Type B pancreatic cell (in vitro differentiated cells): ENCODE measurements at regions not wholly inside any gene's neighbourhood (a gene's known extent, or its start where the extent isn't known, plus 50 kb on each side); places are given as distances from the start of the nearest gene placed in this dataset.

Experiments used
- DNase-seq: peaks from one replicate; pipeline ENCODE4 v3.0.0; 2021; ENCODE audit warnings: mixed read lengths; ENCODE audit not compliant: unreplicated experiment; ENCODE audit errors: extremely low spot score
- H3K27ac Mint-ChIP-seq: 2 replicates; pipeline ENCODE4 v1.8.0; 2021; ENCODE audit warnings: mild to moderate bottlenecking, mixed read lengths
- H3K27me3 Mint-ChIP-seq: 2 replicates; pipeline ENCODE4 v1.8.0; 2021; ENCODE audit warnings: mixed read lengths
- H3K36me3 Mint-ChIP-seq: 2 replicates; pipeline ENCODE4 v1.8.0; 2021; ENCODE audit warnings: mixed read lengths
- H3K4me1 Mint-ChIP-seq: one replicate; pipeline ENCODE4 v1.8.0; 2021; ENCODE audit warnings: mixed read lengths; ENCODE audit not compliant: unreplicated experiment
- H3K4me3 Mint-ChIP-seq: 2 replicates; pipeline ENCODE4 v1.8.0; 2021; ENCODE audit warnings: mild to moderate bottlenecking, mixed read lengths
- H3K9me3 Mint-ChIP-seq: 2 replicates; pipeline ENCODE4 v1.8.0; 2021; ENCODE audit warnings: mixed read lengths
- CTCF ChIP-seq: fragments of 200-600 bp; sonication (generic); conservative IDR thresholded peaks from 2 replicates; pipeline ENCODE4 v1.5.0; 2021; ENCODE audit warnings: antibody characterized with exemption, mild to moderate bottlenecking

GRCh38 chr18:38464024-38464423 lies 898.4 kb upstream of the CELF4 start:
- Mint-ChIP-seq H3K27me3 (peaks cover 1% of the 10 kb centered on the region), H3K27ac (no peak overlapping the region), H3K4me3 (no peak overlapping the region), H3K4me1 (peaks cover under 1% of the 10 kb centered on the region), H3K9me3 (peaks cover 5% of the 10 kb centered on the region), H3K36me3 (no peaks in the 10 kb centered on the region)
- no peak for TF ChIP-seq CTCF
- DNase-seq, result no peak

GRCh38 chr18:38460657-38461056 lies 895.1 kb upstream of the CELF4 start:
- Mint-ChIP-seq H3K9me3 (peaks cover 5% of the 10 kb centered on the region), H3K4me1 (peaks cover 9% of the 10 kb centered on the region), H3K4me3 (no peak overlapping the region), H3K27me3 (no peaks in the 10 kb centered on the region), H3K36me3 (no peaks in the 10 kb centered on the region), H3K27ac (no peak overlapping the region)
- no peak for DNase-seq
- TF ChIP-seq CTCF, result no peak

- Mint-ChIP-seq H3K9me3 (no peaks in the 10 kb centered on the region), H3K36me3 (no peaks in the 10 kb centered on the region), H3K27me3 (no peaks in the 10 kb centered on the region), H3K4me1 (peaks cover 19% of the 10 kb centered on the region), H3K4me3 (no peak overlapping the region), H3K27ac (no peak overlapping the region)
- TF ChIP-seq CTCF, result no peak
- DNase-seq, result no peak
Measured at GRCh38 chr18:38459131-38459994, 893.8 kb upstream of the CELF4 start.

GRCh38 chr18:38458698-38459097 lies 893.1 kb upstream of the CELF4 start:
- Mint-ChIP-seq H3K36me3 (no peaks in the 10 kb centered on the region), H3K27me3 (no peaks in the 10 kb centered on the region), H3K4me1 (peaks cover 19% of the 10 kb centered on the region), H3K9me3 (no peaks in the 10 kb centered on the region), H3K4me3 (no peak overlapping the region), H3K27ac (no peak overlapping the region)
- no peak for TF ChIP-seq CTCF
- no peak for DNase-seq

DNA sequence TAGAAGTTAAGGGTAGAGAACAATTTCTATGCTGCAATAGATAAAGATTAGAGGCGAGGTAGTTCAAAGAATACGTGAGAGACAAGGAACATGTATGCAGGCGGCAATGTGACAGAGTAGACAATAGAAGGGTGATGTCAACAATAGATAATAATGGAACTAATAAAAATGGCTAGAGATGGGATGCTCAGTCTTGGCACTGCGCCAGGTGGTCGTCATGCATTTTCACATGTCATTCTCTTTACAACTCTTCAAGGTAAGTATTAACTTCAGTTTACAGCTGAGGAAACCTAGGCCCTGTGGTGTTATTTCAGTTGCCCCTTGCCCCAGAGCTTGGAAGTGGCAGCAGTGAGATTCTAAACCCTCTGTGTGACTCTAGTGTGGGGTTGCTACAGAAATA lies 890.7 kb upstream of the CELF4 start:
- Mint-ChIP-seq H3K36me3 (no peaks in the 10 kb centered on the region), H3K9me3 (no peaks in the 10 kb centered on the region), H3K27me3 (no peaks in the 10 kb centered on the region), H3K27ac (no peak overlapping the region), H3K4me1 (peaks cover 19% of the 10 kb centered on the region), H3K4me3 (no peak overlapping the region)
- no peak for TF ChIP-seq CTCF
- DNase-seq, result no peak
